ENCODE measurements at regions not wholly inside any gene's neighbourhood (a gene's known extent, or its start where the extent isn't known, plus 50 kb on each side); places are given as distances from the start of the nearest gene placed in this dataset.

GRCh38 chr2:4272261-4272858, 569.0 kb downstream of the DCDC2C start:
- H3K36me3 ChIP-seq (ENCODE audit: control insufficient read depth, insufficient read depth, low read length): no peaks in the 10 kb centered on the region
- no peak overlapping the region for H3K4me3 ChIP-seq (ENCODE audit: low read depth, low read length)
- CTCF ChIA-PET: no interaction called here
- no peaks in the 10 kb centered on the region for H3K27me3 ChIP-seq (ENCODE audit: control insufficient read depth, insufficient read depth, low read length)
- POLR2A ChIA-PET: no interaction called here
- DNase-seq (ENCODE audit: low read depth): no peak
- TF ChIP-seq CTCF (IDR thresholded peaks at IDR 0.05; ENCODE audit: insufficient read depth, low read depth, low read length): no peak

GRCh38 chr2:4278392-4278791, 575.0 kb downstream of the DCDC2C start:
- DNase-seq (ENCODE audit: low read depth): no peak
- no peaks in the 10 kb centered on the region for H3K36me3 ChIP-seq (ENCODE audit: control insufficient read depth, insufficient read depth, low read length)
- ChIA-PET POLR2A (no interaction called here), CTCF (no interaction called here)
- TF ChIP-seq CTCF (IDR thresholded peaks at IDR 0.05; ENCODE audit: insufficient read depth, low read depth, low read length): no peak
- H3K27me3 ChIP-seq (ENCODE audit: control insufficient read depth, insufficient read depth, low read length): no peaks in the 10 kb centered on the region
- no peak overlapping the region for H3K4me3 ChIP-seq (ENCODE audit: low read depth, low read length)

GRCh38 chr2:4279431-4279830, 576.1 kb downstream of the DCDC2C start:
- ChIA-PET POLR2A (no interaction called here), CTCF (no interaction called here)
- Histone ChIP-seq H3K4me3 (ENCODE audit: low read depth, low read length) (no peak overlapping the region), H3K27me3 (ENCODE audit: control insufficient read depth, insufficient read depth, low read length) (no peaks in the 10 kb centered on the region), H3K36me3 (ENCODE audit: control insufficient read depth, insufficient read depth, low read length) (no peaks in the 10 kb centered on the region)
- TF ChIP-seq CTCF (IDR thresholded peaks at IDR 0.05; ENCODE audit: insufficient read depth, low read depth, low read length): no peak
- DNase-seq (ENCODE audit: low read depth): no peak

GRCh38 chr2:4291430-4291829, 588.1 kb downstream of the DCDC2C start:
- no peak for TF ChIP-seq CTCF (IDR thresholded peaks at IDR 0.05; ENCODE audit: insufficient read depth, low read depth, low read length)
- ChIA-PET CTCF (no interaction called here), POLR2A (no interaction called here)
- Histone ChIP-seq H3K4me3 (ENCODE audit: low read depth, low read length) (no peak overlapping the region), H3K36me3 (ENCODE audit: control insufficient read depth, insufficient read depth, low read length) (no peaks in the 10 kb centered on the region), H3K27me3 (ENCODE audit: control insufficient read depth, insufficient read depth, low read length) (no peaks in the 10 kb centered on the region)
- DNase-seq (ENCODE audit: low read depth): no peak

- H3K36me3 ChIP-seq (ENCODE audit: control insufficient read depth, insufficient read depth, low read length): no peaks in the 10 kb centered on the region
- no peak overlapping the region for H3K4me3 ChIP-seq (ENCODE audit: low read depth, low read length)
- DNase-seq (ENCODE audit: low read depth): no peak
- no peaks in the 10 kb centered on the region for H3K27me3 ChIP-seq (ENCODE audit: control insufficient read depth, insufficient read depth, low read length)
- CTCF ChIA-PET: no interaction called here
- TF ChIP-seq CTCF (IDR thresholded peaks at IDR 0.05; ENCODE audit: insufficient read depth, low read depth, low read length): no peak
- POLR2A ChIA-PET: no interaction called here
Measured at GRCh38 chr2:4295680-4296079, 592.3 kb downstream of the DCDC2C start.

Data from BJ (cell line).